Astrocyte (in vitro differentiated cells and primary cell): ENCODE measurements at regions not wholly inside any gene's neighbourhood (a gene's known extent, or its start where the extent isn't known, plus 50 kb on each side); places are given as distances from the start of the nearest gene placed in this dataset.

Source experiments
- DNase-seq: peaks from one replicate; pipeline ENCODE4 v3.0.0-alpha.2; 2010; ENCODE audit warnings: low read depth
- FAIRE-seq: peaks from 2 replicates; lab custom pipeline; 2011; peaks lifted over from hg19 to GRCh38; lab: Jason Lieb, UNC
- H2AFZ ChIP-seq: 2 replicates; pipeline ENCODE4 v1.6.0; 2012; ENCODE audit warnings: low read depth, low read length, inconsistent platforms
- H3K27ac ChIP-seq: 2 replicates; pipeline ENCODE4 v1.5.1; 2011; ENCODE audit warnings: low read depth, low read length, inconsistent platforms
- H3K27me3 ChIP-seq: 2 replicates; pipeline ENCODE4 v1.6.0; 2011; ENCODE audit warnings: low read length, inconsistent platforms; ENCODE audit not compliant: insufficient read depth
- H3K36me3 ChIP-seq: 2 replicates; pipeline ENCODE4 v1.5.1; 2011; ENCODE audit warnings: low read length, inconsistent platforms; ENCODE audit not compliant: insufficient read depth
- H3K4me1 ChIP-seq: 2 replicates; pipeline ENCODE4 v1.5.1; 2011; ENCODE audit warnings: low read length, inconsistent platforms; ENCODE audit not compliant: insufficient read depth
- H3K4me2 ChIP-seq: 2 replicates; pipeline ENCODE4 v1.6.0; 2012; ENCODE audit warnings: low read length, inconsistent platforms
- H3K4me3 ChIP-seq: 2 replicates; pipeline ENCODE4 v1.5.1; 2011; ENCODE audit warnings: low read depth, mild to moderate bottlenecking, low read length, inconsistent platforms; ENCODE audit not compliant: insufficient read depth
- H3K79me2 ChIP-seq: 2 replicates; pipeline ENCODE4 v1.6.0; 2012; ENCODE audit warnings: mild to moderate bottlenecking, low read length, inconsistent platforms; ENCODE audit not compliant: insufficient read depth
- H3K9ac ChIP-seq: 2 replicates; pipeline ENCODE4 v1.6.0; 2012; ENCODE audit warnings: mild to moderate bottlenecking, low read length, inconsistent platforms
- H3K9me3 ChIP-seq: 2 replicates; pipeline ENCODE4 v1.5.1; 2012; ENCODE audit warnings: low read depth, mild to moderate bottlenecking, low read length, inconsistent platforms; ENCODE audit not compliant: insufficient read depth
- H4K20me1 ChIP-seq: 2 replicates; pipeline ENCODE4 v1.6.0; 2012; ENCODE audit warnings: low read length, inconsistent platforms; ENCODE audit not compliant: insufficient read depth
- H3K27ac Mint-ChIP-seq: one replicate; pipeline ENCODE4 v1.8.0; 2021; ENCODE audit warnings: mild to moderate bottlenecking, mixed read lengths; ENCODE audit not compliant: unreplicated experiment
- H3K27me3 Mint-ChIP-seq: one replicate; pipeline ENCODE4 v1.8.0; 2021; ENCODE audit warnings: low read depth, mixed read lengths; ENCODE audit not compliant: unreplicated experiment
- H3K36me3 Mint-ChIP-seq: one replicate; pipeline ENCODE4 v1.8.0; 2021; ENCODE audit warnings: low read depth, mixed read lengths; ENCODE audit not compliant: unreplicated experiment
- H3K4me1 Mint-ChIP-seq: one replicate; pipeline ENCODE4 v1.8.0; 2021; ENCODE audit warnings: low read depth, mixed read lengths; ENCODE audit not compliant: unreplicated experiment
- H3K4me3 Mint-ChIP-seq: one replicate; pipeline ENCODE4 v1.8.0; 2021; ENCODE audit warnings: mild to moderate bottlenecking, moderate library complexity, mixed read lengths; ENCODE audit not compliant: unreplicated experiment
- H3K9me3 Mint-ChIP-seq: one replicate; pipeline ENCODE4 v1.8.0; 2021; ENCODE audit warnings: mild to moderate bottlenecking, mixed read lengths; ENCODE audit not compliant: unreplicated experiment
- CTCF ChIP-seq: IDR thresholded peaks from 2 replicates; pipeline ENCODE4 v1.5.1; 2011; ENCODE audit warnings: low read depth, mild to moderate bottlenecking, inconsistent platforms, low read length, moderate library complexity; ENCODE audit not compliant: insufficient read depth
- EZH2 ChIP-seq: IDR thresholded peaks from 2 replicates; pipeline ENCODE4 v1.6.1; 2012; ENCODE audit warnings: mild to moderate bottlenecking, low read length, inconsistent platforms; ENCODE audit not compliant: insufficient read depth

GRCh38 chr1:14142397-14143100 lies 442.6 kb downstream of the PRDM2 start:
- Histone ChIP-seq H3K4me1 (peaks cover 5% of the 10 kb centered on the region), H3K4me3 (no peak overlapping the region), H3K27ac (no peak overlapping the region), H3K79me2 (no peaks in the 10 kb centered on the region), H2AFZ (no peak overlapping the region), H4K20me1 (no peaks in the 10 kb centered on the region), H3K9me3 (no peaks in the 10 kb centered on the region), H3K9ac (no peak overlapping the region), H3K27me3 (no peaks in the 10 kb centered on the region), H3K4me2 (no peak overlapping the region), H3K36me3 (no peaks in the 10 kb centered on the region)
- Mint-ChIP-seq H3K36me3 (no peaks in the 10 kb centered on the region), H3K27ac (no peak overlapping the region), H3K27me3 (no peaks in the 10 kb centered on the region), H3K4me1 (peaks cover 10% of the 10 kb centered on the region), H3K9me3 (no peaks in the 10 kb centered on the region), H3K4me3 (no peak overlapping the region)
- FAIRE-seq (no peak), DNase-seq (peak; percentile 50)
- TF ChIP-seq CTCF (no peak), EZH2 (no peak)

GRCh38 chr1:14143777-14144176 lies 443.8 kb downstream of the PRDM2 start:
- Histone ChIP-seq H3K27me3 (no peaks in the 10 kb centered on the region), H3K79me2 (no peaks in the 10 kb centered on the region), H2AFZ (no peak overlapping the region), H3K9ac (no peak overlapping the region), H3K36me3 (no peaks in the 10 kb centered on the region), H3K4me2 (no peak overlapping the region), H3K9me3 (no peaks in the 10 kb centered on the region), H4K20me1 (no peaks in the 10 kb centered on the region), H3K4me1 (peaks cover 5% of the 10 kb centered on the region), H3K27ac (no peak overlapping the region), H3K4me3 (no peak overlapping the region)
- no peak overlapping the region for H3K27ac Mint-ChIP-seq
- FAIRE-seq (no peak), DNase-seq (no peak)
- H3K4me1 Mint-ChIP-seq = no peaks in the 10 kb centered on the region
- no peaks in the 10 kb centered on the region for H3K36me3 Mint-ChIP-seq
- H3K27me3 Mint-ChIP-seq = no peaks in the 10 kb centered on the region
- H3K9me3 Mint-ChIP-seq = no peaks in the 10 kb centered on the region
- no peak overlapping the region for H3K4me3 Mint-ChIP-seq
- TF ChIP-seq EZH2 (no peak), CTCF (no peak)

- no peaks in the 10 kb centered on the region for H4K20me1 ChIP-seq
- no peaks in the 10 kb centered on the region for H3K36me3 Mint-ChIP-seq
- FAIRE-seq = no peak
- H3K27ac ChIP-seq = no peak overlapping the region
- H3K4me2 ChIP-seq = no peak overlapping the region
- H3K4me3 Mint-ChIP-seq = no peak overlapping the region
- no peak overlapping the region for H3K4me3 ChIP-seq
- no peaks in the 10 kb centered on the region for H3K27me3 ChIP-seq
- no peaks in the 10 kb centered on the region for H3K9me3 Mint-ChIP-seq
- H3K4me1 ChIP-seq = no peaks in the 10 kb centered on the region
- no peaks in the 10 kb centered on the region for H3K4me1 Mint-ChIP-seq
- H3K9me3 ChIP-seq = no peaks in the 10 kb centered on the region
- TF ChIP-seq CTCF (no peak), EZH2 (no peak)
- no peak overlapping the region for H3K27ac Mint-ChIP-seq
- no peaks in the 10 kb centered on the region for H3K79me2 ChIP-seq
- no peaks in the 10 kb centered on the region for H3K36me3 ChIP-seq
- peaks cover 3% of the 10 kb centered on the region for H3K27me3 Mint-ChIP-seq
- H3K9ac ChIP-seq = no peak overlapping the region
- H2AFZ ChIP-seq = no peak overlapping the region
- DNase-seq = no peak
Observed at GRCh38 chr1:14148526-14148925, 448.5 kb downstream of the PRDM2 start.
